ENCODE measurements at regions not wholly inside any gene's neighbourhood (a gene's known extent, or its start where the extent isn't known, plus 50 kb on each side); places are given as distances from the start of the nearest gene placed in this dataset.

DNA sequence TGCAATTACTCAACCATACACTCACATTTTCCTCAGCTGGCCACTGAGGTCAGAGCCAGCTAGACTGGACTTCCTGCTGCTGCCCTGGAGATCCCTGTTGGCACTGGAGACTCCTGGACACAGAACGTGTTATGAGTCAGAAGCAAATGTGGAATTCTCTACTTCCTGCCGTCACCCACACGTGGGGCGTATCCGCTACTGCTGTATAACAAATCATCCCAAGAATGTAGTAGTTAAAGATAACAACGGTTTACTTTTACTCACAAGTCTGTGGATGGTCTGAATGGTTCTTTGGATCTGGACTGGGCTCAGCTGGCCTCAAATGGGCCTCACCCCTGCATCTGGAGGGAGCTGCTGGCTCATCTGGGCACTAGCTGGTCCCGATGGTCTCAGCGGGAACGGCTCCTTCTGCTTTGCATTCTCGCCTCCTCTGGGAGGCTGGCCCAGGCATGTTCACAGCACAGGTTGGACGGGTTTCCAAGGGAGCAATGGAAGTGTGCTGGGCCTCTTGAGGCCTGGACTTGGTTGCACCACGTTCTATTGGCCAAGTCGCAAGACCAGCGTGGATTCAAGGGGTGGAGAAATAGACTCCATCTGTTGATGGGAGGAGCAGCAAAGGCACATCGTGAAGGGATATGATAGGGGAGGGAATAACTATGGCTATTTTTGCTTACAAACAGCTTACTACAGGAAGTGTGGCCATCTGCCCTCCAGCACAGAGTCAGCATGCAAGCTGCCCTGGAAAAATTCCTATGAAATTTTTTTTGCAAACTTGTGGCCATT lies 118.5 kb downstream of the SNX5 start:
- DNase-seq (ENCODE audit: low read depth) = peak; percentile 100
- TF ChIP-seq, protein P1, sequence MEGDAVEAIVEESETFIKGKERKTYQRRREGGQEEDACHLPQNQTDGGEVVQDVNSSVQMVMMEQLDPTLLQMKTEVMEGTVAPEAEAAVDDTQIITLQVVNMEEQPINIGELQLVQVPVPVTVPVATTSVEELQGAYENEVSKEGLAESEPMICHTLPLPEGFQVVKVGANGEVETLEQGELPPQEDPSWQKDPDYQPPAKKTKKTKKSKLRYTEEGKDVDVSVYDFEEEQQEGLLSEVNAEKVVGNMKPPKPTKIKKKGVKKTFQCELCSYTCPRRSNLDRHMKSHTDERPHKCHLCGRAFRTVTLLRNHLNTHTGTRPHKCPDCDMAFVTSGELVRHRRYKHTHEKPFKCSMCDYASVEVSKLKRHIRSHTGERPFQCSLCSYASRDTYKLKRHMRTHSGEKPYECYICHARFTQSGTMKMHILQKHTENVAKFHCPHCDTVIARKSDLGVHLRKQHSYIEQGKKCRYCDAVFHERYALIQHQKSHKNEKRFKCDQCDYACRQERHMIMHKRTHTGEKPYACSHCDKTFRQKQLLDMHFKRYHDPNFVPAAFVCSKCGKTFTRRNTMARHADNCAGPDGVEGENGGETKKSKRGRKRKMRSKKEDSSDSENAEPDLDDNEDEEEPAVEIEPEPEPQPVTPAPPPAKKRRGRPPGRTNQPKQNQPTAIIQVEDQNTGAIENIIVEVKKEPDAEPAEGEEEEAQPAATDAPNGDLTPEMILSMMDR (IDR thresholded peaks at IDR 0.05; ENCODE audit: insufficient read depth, low read length) = no peak
- no peak overlapping the region for H3K4me3 ChIP-seq (ENCODE audit: low read depth, low read length)

DNA sequence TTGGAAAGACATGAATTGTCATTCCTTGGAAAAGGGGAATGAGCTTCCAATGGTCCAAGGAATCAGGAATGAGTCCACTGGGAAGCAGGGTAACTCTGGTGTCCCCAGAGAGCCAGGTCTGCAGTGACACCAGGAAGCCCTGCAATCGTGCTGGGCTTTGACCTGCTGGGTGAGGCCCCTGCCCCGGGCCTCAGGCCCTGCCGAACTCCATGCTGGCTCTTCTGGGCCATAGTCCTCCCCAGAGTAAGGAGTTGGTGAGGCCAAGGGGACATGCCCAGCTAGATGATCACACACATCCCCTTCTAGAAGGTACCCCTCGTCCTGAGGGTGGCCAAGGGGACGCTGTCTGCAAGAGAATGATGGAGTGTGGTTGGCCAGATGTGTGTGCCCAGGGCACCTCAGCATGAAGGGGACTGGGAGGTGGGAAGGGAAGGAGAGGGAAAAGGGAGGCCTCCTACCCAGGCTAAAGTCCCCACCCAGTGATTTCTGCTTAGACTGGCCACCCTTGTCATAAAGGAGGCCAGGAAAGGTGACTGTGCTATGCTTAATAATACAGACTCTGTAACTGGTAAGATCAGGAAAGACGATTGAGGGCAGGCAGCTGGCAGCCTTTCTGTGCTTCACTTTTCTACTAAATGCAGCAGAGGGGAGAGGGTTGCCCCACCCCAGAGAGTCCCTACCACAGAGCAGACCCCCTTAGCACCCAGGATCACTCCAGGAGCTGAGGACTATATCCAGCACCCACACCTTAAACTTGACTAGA lies 119.3 kb downstream of the SNX5 start:
- H3K4me3 ChIP-seq (ENCODE audit: low read depth, low read length) = no peak overlapping the region
- DNase-seq (ENCODE audit: low read depth) = no peak
- TF ChIP-seq, protein P1 (IDR thresholded peaks at IDR 0.05; ENCODE audit: insufficient read depth, low read length) = no peak

DNA sequence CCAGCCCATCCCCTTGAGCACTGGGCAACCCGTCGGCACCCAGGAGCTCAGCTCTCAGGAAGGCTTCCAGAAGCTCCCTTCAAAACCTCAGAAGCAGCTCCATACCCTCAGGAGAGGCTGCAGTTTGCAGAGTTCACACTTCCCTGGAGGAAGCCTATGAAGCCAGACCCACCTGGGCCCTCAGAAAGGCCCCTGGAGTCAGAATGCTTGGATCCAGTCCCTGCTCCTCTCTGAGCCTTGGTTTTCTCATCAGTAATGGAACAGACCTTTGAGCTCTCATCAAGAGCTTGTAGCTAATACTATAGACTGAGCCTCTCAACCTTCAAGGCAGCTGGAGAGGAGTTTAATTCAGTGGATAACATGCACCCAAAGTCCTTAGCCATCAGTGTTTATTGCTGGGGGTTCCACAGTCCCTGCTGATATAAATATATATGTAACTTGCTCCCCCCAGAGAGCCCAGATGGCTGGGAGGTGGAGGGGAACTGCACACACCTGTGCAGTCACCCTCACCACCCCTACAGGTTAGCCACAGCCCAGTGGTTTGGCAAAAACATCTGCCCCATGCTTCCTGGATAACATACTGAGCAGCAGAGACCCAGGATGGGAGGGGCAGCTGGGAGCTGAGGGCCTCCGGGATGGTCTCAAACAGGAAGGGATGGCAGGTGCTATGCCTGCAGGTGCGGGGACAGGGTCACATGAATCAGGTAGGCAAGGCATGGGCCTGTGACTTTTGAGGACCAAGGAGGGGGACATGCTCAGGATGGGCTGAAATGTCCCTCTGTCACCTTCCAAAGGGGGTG lies 120.1 kb downstream of the SNX5 start:
- H3K4me3 ChIP-seq (ENCODE audit: low read depth, low read length) = no peak overlapping the region
- no peak for DNase-seq (ENCODE audit: low read depth)
- TF ChIP-seq, protein P1 (IDR thresholded peaks at IDR 0.05; ENCODE audit: insufficient read depth, low read length) = no peak

DNA sequence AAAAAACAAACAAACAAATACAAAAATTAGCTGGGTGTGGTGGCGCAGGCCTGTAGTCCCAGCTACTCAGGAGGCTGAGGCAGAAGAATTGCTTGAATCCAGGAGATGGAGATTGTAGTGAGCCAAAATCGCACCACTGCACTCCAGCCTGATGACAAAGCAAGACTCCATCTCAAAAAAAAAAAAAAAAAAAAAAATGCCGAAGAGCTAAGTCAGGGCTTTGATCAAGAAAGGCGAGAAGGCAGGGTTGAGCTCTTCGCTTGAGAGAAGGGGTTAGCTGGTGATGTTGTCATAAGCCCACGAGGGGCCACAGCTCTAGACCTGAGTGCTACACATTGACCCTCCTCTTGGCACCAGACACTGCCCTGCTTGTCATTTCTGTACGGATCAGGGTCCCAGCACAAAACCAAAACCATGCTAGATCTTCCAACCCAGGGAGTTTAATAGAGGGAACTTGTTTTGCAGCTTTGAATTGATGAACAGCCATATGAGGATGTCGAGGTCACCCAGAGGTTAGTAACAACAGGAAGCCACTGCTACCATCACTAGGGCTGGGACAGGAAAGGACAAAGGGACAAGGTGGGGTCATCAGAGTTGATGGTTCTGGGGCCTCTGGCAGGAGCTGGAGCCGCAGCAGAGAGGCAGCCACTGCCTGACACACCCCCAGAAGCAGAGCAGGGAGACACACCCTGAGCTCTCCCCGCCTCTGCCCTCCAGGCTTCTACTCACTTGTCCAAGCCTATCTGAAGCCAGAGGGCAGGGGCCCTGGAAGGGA lies 122.7 kb downstream of the SNX5 start:
- no peak overlapping the region for H3K4me3 ChIP-seq (ENCODE audit: low read depth, low read length)
- TF ChIP-seq, protein P1 (IDR thresholded peaks at IDR 0.05; ENCODE audit: insufficient read depth, low read length) = no peak
- DNase-seq (ENCODE audit: low read depth) = no peak

DNA sequence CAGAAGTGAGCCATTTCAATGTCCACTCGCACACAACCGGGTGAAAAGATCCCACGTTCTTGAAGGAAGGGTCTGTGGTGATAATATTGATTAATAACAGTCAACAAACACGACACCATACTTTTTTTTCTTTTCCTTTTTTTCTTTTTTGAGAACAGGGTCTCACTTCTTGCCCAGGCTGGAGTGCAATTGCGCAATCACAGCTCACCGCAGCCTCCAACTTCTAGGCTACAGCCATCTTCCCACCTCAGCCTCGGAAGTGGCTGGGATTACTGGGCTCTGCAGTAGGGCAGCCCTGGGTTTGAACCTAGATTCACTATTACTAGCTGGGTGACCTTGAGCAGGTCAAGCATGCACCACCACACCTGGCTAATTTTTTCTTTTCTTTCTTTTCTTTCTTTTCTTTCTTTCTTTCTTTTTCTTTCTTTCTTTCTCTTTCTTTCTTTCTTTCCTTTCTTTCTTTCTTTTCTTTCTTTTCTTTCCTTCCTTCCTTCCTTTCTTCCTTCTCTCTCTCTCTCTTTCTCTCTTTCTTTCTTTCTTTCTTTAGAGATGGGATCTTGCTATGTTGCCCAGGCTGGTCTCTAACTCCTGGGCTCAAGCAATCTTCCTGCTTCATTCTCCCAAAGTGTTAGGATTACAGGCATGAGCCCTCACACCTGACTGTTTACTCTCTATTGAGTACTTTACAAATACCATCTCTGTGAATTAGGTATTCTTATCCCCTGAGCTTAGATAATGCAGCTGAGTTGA lies 123.9 kb downstream of the SNX5 start:
- DNase-seq (ENCODE audit: low read depth) = peak; percentile 74
- TF ChIP-seq, protein P1 (IDR thresholded peaks at IDR 0.05; ENCODE audit: insufficient read depth, low read length) = no peak
- no peak overlapping the region for H3K4me3 ChIP-seq (ENCODE audit: low read depth, low read length)
